Gastrocnemius medialis (tissue), 4 donors: ENCODE measurements at regions not wholly inside any gene's neighbourhood (a gene's known extent, or its start where the extent isn't known, plus 50 kb on each side); places are given as distances from the start of the nearest gene placed in this dataset.

Source experiments
- ATAC-seq, 2 donors: fragments of 150-250 bp; one replicate each; pipeline ENCODE4 v1.9.1; 2016
- DNase-seq, 2 donors: peaks; one replicate each; pipeline ENCODE4 v3.0.0-alpha.2; 2019
- H3K27ac ChIP-seq, 4 donors: fragments of 200-600 bp; sonication (generic); 1 replicate in 1 of 4; 2 replicates in 3 of 4; pipeline ENCODE4 v1.5.1; 2016 to 2018; ENCODE audit warnings: mild to moderate bottlenecking in 2 of 4, moderate library complexity in 1 of 4
- H3K27me3 ChIP-seq, 3 donors: fragments of 200-600 bp; sonication (generic) in 2 of 3; 1 replicate in 1 of 3; 2 replicates in 2 of 3; pipeline versions ENCODE4 v1.5.1 to v1.6.0; 2016 to 2019; ENCODE audit warnings: mild to moderate bottlenecking in 1 of 3, moderate library complexity in 1 of 3
- H3K36me3 ChIP-seq, 2 donors: fragments of 200-600 bp; sonication (generic) in 1 of 2; one replicate each; pipeline ENCODE4 v1.5.1; 2017 to 2018
- H3K4me1 ChIP-seq, 2 donors: fragments of 200-600 bp; sonication (generic) in 1 of 2; one replicate each; pipeline ENCODE4 v1.5.1; 2016 to 2017; ENCODE audit warnings: mild to moderate bottlenecking in 2 of 2
- H3K4me3 ChIP-seq, 4 donors: fragments of 200-600 bp; sonication (generic) in 3 of 4; 1 replicate in 1 of 4; 2 replicates in 3 of 4; pipeline ENCODE4 v1.5.1; 2016 to 2019; ENCODE audit warnings: mild to moderate bottlenecking in 2 of 4
- H3K9me3 ChIP-seq, 3 donors: fragments of 200-600 bp; sonication (generic) in 2 of 3; 1 replicate in 1 of 3; 2 replicates in 2 of 3; pipeline ENCODE4 v1.5.1; 2016 to 2019
- CTCF ChIP-seq, 5 experiments: fragments of 450-650 bp in 3 of 5; fragments of 200-600 bp in 2 of 5; sonication (generic) in 2 of 5; IDR thresholded peaks in 4 of 5; conservative IDR thresholded peaks in 1 of 5; 1 replicate in 4 of 5; 2 replicates in 1 of 5; pipeline ENCODE4 v1.5.1; 2016 to 2019; ENCODE audit warnings: antibody characterized with exemption in 5 of 5, mild to moderate bottlenecking in 3 of 5, moderate library complexity in 3 of 5
- POLR2A ChIP-seq, 2 donors: fragments of 450-650 bp; IDR thresholded peaks; one replicate each; pipeline ENCODE4 v1.6.1; 2017; ENCODE audit warnings: antibody characterized with exemption in 2 of 2, mild to moderate bottlenecking in 2 of 2, moderate library complexity in 2 of 2
- in situ Hi-C, 4 donors: fragments of 200-750 bp; cut with MboI; loops; one replicate each; pipeline versions ENCODE4 v1.15.0 to v1.8.0; 2017; ENCODE audit warnings: low sequenced_read_pairs in 4 of 4
- intact Hi-C: fragments of 100-400 bp; cut with DNase I; formaldehyde crosslinking; loops from one replicate; pipeline ENCODE4 v1.15.1; 2023; ENCODE audit warnings: low total_unique reads

- Histone ChIP-seq H3K4me1 (no peaks in the 10 kb centered on the region), H3K27me3 (no peaks in the 10 kb centered on the region), H3K36me3 (no peaks in the 10 kb centered on the region), H3K4me3 (no peak overlapping the region), H3K9me3 (no peaks in the 10 kb centered on the region), H3K27ac (no peak overlapping the region)
- no peak for TF ChIP-seq CTCF (IDR thresholded peaks at IDR 0.05 in 4 of 5, conservative IDR thresholded peaks at IDR 0.05 in 1 of 5)
- TF ChIP-seq POLR2A (IDR thresholded peaks at IDR 0.05), result no peak
- DNase-seq, result no peak
- intact Hi-C loops, result no loop called here
- ATAC-seq, result no peak
- in situ Hi-C loops, result no loop called here
Measured at GRCh38 chr7:94330269-94331020, 64.2 kb upstream of the COL1A2 start.

- in situ Hi-C loops (no loop called here), intact Hi-C loops (no loop called here)
- Histone ChIP-seq H3K36me3 (no peaks in the 10 kb centered on the region), H3K27me3 (no peaks in the 10 kb centered on the region), H3K4me3 (no peak overlapping the region), H3K27ac (no peak overlapping the region), H3K4me1 (no peaks in the 10 kb centered on the region), H3K9me3 (no peaks in the 10 kb centered on the region)
- ATAC-seq, result no peak
- DNase-seq, result no peak
- TF ChIP-seq POLR2A (IDR thresholded peaks at IDR 0.05), result no peak
- TF ChIP-seq CTCF (IDR thresholded peaks at IDR 0.05 in 4 of 5, conservative IDR thresholded peaks at IDR 0.05 in 1 of 5), result no peak
Measured at GRCh38 chr7:94332571-94332970, 62.1 kb upstream of the COL1A2 start.

- TF ChIP-seq CTCF (IDR thresholded peaks at IDR 0.05 in 4 of 5, conservative IDR thresholded peaks at IDR 0.05 in 1 of 5), result no peak
- H3K9me3 ChIP-seq, result no peaks in the 10 kb centered on the region
- H3K4me1 ChIP-seq, result no peaks in the 10 kb centered on the region
- H3K27ac ChIP-seq, result no peak overlapping the region
- no peaks in the 10 kb centered on the region for H3K36me3 ChIP-seq
- no peaks in the 10 kb centered on the region for H3K27me3 ChIP-seq
- DNase-seq (no peak), ATAC-seq (no peak)
- intact Hi-C loops, result no loop called here
- no peak overlapping the region for H3K4me3 ChIP-seq
- in situ Hi-C loops, result no loop called here
Measured at GRCh38 chr7:94333810-94334209, 60.9 kb upstream of the COL1A2 start.

GRCh38 chr7:94335586-94335985 lies 59.1 kb upstream of the COL1A2 start:
- Histone ChIP-seq H3K9me3 (no peaks in the 10 kb centered on the region), H3K4me1 (no peaks in the 10 kb centered on the region), H3K27me3 (no peaks in the 10 kb centered on the region), H3K27ac (no peak overlapping the region), H3K4me3 (no peak overlapping the region), H3K36me3 (no peaks in the 10 kb centered on the region)
- ATAC-seq (no peak), DNase-seq (no peak)
- intact Hi-C loops, result no loop called here
- TF ChIP-seq CTCF (IDR thresholded peaks at IDR 0.05 in 4 of 5, conservative IDR thresholded peaks at IDR 0.05 in 1 of 5) (no peak), POLR2A (IDR thresholded peaks at IDR 0.05) (no peak)
- in situ Hi-C loops, result no loop called here

GRCh38 chr7:94336009-94336408 lies 58.7 kb upstream of the COL1A2 start:
- no peak for ATAC-seq
- TF ChIP-seq POLR2A (IDR thresholded peaks at IDR 0.05) (no peak), CTCF (IDR thresholded peaks at IDR 0.05 in 4 of 5, conservative IDR thresholded peaks at IDR 0.05 in 1 of 5) (no peak)
- Histone ChIP-seq H3K4me3 (no peak overlapping the region), H3K4me1 (no peaks in the 10 kb centered on the region), H3K9me3 (no peaks in the 10 kb centered on the region), H3K27ac (no peak overlapping the region), H3K27me3 (no peaks in the 10 kb centered on the region), H3K36me3 (no peaks in the 10 kb centered on the region)
- intact Hi-C loops, result no loop called here
- no peak for DNase-seq
- in situ Hi-C loops, result no loop called here
